Nephron progenitor cell (in vitro differentiated cells): ENCODE measurements at regions not wholly inside any gene's neighbourhood (a gene's known extent, or its start where the extent isn't known, plus 50 kb on each side); places are given as distances from the start of the nearest gene placed in this dataset.

Source experiments
- DNase-seq: peaks from one replicate; pipeline ENCODE4 v3.0.0; 2021
- H3K27ac Mint-ChIP-seq: 2 replicates; pipeline ENCODE4 v1.8.0; 2021; ENCODE audit warnings: mild to moderate bottlenecking, moderate library complexity, mixed read lengths
- H3K27me3 Mint-ChIP-seq: 2 replicates; pipeline ENCODE4 v1.8.0; 2021; ENCODE audit warnings: mild to moderate bottlenecking, low read depth, mixed read lengths; ENCODE audit not compliant: poor library complexity
- H3K36me3 Mint-ChIP-seq: 2 replicates; pipeline ENCODE4 v1.8.0; 2021; ENCODE audit warnings: low read depth, mixed read lengths
- H3K4me1 Mint-ChIP-seq: 2 replicates; pipeline ENCODE4 v1.8.0; 2021; ENCODE audit warnings: mixed read lengths
- H3K4me3 Mint-ChIP-seq: 2 replicates; pipeline ENCODE4 v1.8.0; 2021; ENCODE audit warnings: mild to moderate bottlenecking, moderate library complexity, mixed read lengths
- H3K9me3 Mint-ChIP-seq: 2 replicates; pipeline ENCODE4 v1.8.0; 2021; ENCODE audit warnings: mild to moderate bottlenecking, moderate library complexity, mixed read lengths
- TF ChIP-seq, protein P1 (sequence below): fragments of 200-600 bp; sonication (generic); IDR thresholded peaks from 2 replicates; pipeline ENCODE4 v1.5.0; 2021; ENCODE audit warnings: antibody characterized with exemption

DNA sequence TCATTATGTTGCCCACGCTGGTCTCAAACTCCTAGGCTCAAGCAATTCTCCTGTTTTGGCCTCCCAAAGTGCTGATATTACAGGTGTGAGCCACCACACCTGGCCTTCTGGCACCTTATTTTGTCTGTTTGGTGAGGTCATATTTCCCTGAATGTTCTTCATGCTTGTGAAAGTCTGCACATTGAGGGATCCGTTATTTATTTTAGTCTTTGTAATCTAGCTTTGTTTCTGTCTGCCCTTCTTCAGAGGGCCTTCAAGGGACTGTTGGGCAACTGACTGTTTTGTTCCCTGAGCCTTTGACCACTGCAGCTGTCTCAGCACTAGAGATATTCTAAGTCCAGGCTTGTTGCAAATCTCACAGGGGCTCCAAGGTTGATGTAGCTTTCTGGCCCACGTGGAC, 110.5 kb upstream of the RFC3 start:
- H3K4me3 Mint-ChIP-seq, result no peak overlapping the region
- no peak for DNase-seq
- peaks cover 15% of the 10 kb centered on the region for H3K36me3 Mint-ChIP-seq
- TF ChIP-seq, protein P1, sequence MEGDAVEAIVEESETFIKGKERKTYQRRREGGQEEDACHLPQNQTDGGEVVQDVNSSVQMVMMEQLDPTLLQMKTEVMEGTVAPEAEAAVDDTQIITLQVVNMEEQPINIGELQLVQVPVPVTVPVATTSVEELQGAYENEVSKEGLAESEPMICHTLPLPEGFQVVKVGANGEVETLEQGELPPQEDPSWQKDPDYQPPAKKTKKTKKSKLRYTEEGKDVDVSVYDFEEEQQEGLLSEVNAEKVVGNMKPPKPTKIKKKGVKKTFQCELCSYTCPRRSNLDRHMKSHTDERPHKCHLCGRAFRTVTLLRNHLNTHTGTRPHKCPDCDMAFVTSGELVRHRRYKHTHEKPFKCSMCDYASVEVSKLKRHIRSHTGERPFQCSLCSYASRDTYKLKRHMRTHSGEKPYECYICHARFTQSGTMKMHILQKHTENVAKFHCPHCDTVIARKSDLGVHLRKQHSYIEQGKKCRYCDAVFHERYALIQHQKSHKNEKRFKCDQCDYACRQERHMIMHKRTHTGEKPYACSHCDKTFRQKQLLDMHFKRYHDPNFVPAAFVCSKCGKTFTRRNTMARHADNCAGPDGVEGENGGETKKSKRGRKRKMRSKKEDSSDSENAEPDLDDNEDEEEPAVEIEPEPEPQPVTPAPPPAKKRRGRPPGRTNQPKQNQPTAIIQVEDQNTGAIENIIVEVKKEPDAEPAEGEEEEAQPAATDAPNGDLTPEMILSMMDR, result no peak
- peaks cover 50% of the 10 kb centered on the region for H3K9me3 Mint-ChIP-seq
- H3K27ac Mint-ChIP-seq, result no peak overlapping the region
- H3K27me3 Mint-ChIP-seq, result peaks cover 10% of the 10 kb centered on the region
- peaks cover 13% of the 10 kb centered on the region for H3K4me1 Mint-ChIP-seq

DNA sequence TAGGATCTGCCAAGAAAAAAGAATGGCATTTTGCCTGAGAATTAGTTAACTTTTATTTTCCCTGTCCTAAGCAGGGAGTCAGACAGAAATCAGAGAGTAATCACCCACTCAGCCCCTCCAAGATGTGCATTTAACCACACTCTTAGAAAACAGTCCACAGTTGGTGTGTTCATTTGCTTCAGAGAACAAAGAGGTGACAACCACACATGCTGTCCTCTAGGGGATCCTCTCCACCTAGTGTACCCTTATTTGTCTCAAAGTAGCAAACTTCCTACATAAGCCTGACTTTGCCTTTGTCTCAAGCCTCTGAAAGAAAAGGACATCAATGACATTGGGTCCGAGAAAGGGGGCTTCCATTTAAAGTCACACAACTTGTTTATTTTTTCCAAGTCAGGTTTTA, 107.0 kb upstream of the RFC3 start:
- Mint-ChIP-seq H3K4me1 (peaks cover 13% of the 10 kb centered on the region), H3K9me3 (peaks cover 26% of the 10 kb centered on the region), H3K27me3 (peaks cover 4% of the 10 kb centered on the region), H3K4me3 (no peak overlapping the region), H3K36me3 (peaks cover 10% of the 10 kb centered on the region), H3K27ac (peak overlapping the region; percentile 42)
- DNase-seq, result no peak
- TF ChIP-seq, protein P1, result no peak

DNA sequence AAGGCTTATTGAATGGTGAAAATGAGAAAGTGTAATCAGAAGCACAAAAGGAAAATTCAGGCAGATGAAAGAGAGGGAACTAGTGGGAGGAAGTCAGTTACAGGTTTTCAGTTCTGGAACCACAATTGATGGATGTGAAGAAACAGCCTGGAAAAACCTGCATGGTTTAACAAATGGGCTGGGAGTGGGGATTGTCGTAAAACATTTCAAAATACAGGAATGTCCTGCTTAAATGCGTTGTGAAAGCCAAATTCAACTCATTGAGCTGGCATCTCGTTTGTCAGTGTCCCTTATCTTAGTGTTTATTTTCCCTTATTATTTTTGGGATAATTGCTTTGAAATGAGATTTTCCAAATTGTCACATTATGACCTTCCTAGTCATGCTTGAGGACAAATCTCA, 106.5 kb upstream of the RFC3 start:
- DNase-seq, result no peak
- Mint-ChIP-seq H3K9me3 (peaks cover 21% of the 10 kb centered on the region), H3K4me3 (no peak overlapping the region), H3K36me3 (peaks cover 6% of the 10 kb centered on the region), H3K27me3 (peaks cover 4% of the 10 kb centered on the region), H3K27ac (peak overlapping the region; percentile 42), H3K4me1 (peaks cover 13% of the 10 kb centered on the region)
- TF ChIP-seq, protein P1, result no peak

DNA sequence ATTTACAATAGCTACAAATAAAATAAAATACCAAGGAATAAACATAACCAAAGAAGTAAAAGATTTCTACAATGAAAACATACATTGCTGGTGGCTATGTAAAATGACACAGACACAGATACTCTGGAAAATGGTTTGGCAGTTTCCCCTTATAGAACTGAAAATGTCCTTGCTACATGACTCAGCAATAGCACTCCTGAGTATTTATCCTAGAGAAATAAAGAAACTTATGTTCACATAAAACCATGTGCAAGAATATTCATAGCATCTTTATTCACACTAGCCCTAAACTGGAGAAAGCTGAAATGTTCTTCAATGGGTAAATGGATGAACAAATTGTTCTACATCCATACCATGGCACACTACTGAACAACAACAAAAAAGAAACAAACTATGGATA, 100.2 kb upstream of the RFC3 start:
- no peak for DNase-seq
- TF ChIP-seq, protein P1, result no peak
- Mint-ChIP-seq H3K27ac (no peak overlapping the region), H3K27me3 (no peaks in the 10 kb centered on the region), H3K4me1 (no peaks in the 10 kb centered on the region), H3K36me3 (no peaks in the 10 kb centered on the region), H3K4me3 (no peak overlapping the region), H3K9me3 (peaks cover 33% of the 10 kb centered on the region)

DNA sequence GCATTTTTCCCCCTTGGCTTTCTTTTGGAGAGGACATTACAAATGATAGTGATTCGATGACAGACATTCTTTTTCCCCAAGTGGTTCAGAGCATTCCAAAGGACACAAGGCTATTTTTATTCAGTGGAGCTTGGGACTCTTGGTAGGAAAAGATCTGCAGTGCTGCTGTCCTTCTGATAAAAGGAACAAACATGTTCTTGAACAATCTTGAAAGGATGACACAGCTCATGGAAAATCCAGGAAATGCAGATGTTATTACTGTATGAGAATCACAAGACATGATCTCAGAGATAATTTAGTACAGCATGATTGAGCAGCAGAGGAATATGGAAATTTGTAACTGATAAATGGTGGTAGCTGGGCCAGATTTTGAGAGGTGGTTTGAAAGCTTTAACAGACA, 96.2 kb upstream of the RFC3 start:
- Mint-ChIP-seq H3K27ac (no peak overlapping the region), H3K36me3 (no peaks in the 10 kb centered on the region), H3K4me1 (peaks cover 8% of the 10 kb centered on the region), H3K27me3 (no peaks in the 10 kb centered on the region), H3K4me3 (no peak overlapping the region), H3K9me3 (peaks cover 27% of the 10 kb centered on the region)
- TF ChIP-seq, protein P1, result no peak
- DNase-seq, result no peak

DNA sequence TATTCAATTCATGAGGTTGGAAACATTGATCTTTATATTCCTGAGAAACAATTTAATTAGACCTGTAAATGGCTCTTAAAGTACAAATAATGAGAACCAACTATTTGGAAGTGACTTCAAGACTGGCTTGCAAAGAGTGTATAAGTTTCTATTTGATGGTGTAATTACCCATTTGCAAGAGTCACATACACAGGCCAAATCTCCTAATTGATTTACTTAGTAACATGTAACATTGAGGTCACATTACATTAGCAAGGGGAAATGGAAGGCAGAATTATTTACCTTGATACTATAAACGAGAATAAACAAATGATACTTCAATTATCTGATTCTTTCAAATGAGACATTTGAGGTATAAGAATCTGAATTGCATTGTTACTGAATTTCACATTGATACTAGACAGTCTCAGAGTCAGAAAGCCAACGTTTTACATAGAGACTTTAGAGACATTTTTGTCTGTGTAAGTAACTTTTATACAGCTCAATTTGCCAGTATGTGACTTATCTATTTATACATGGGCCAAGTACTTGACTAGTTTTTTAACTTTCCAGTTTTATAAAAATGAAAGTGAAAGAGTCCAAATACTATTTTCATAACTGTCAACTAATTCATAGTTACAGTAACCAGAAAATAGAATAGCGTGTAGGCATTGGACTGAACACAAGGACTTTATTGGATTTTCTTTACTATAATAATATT, 95.6 kb upstream of the RFC3 start:
- peaks cover 8% of the 10 kb centered on the region for H3K4me1 Mint-ChIP-seq
- DNase-seq, result no peak
- no peak overlapping the region for H3K4me3 Mint-ChIP-seq
- no peaks in the 10 kb centered on the region for H3K36me3 Mint-ChIP-seq
- H3K27me3 Mint-ChIP-seq, result no peaks in the 10 kb centered on the region
- H3K9me3 Mint-ChIP-seq, result peaks cover 23% of the 10 kb centered on the region
- TF ChIP-seq, protein P1, result no peak
- no peak overlapping the region for H3K27ac Mint-ChIP-seq
